PC-9 (cell line): ENCODE measurements at regions not wholly inside any gene's neighbourhood (a gene's known extent, or its start where the extent isn't known, plus 50 kb on each side); places are given as distances from the start of the nearest gene placed in this dataset.

Source experiments
- BruUV-seq: library from RNA; stranded (reverse); fragments of 400-500 nt; replicated peaks from 2 replicates; lab custom pipeline; 2021; lab: Mats Ljungman, UMichigan
- CTCF ChIA-PET: fragments of 300-600 bp; sonication (Branson Sonifier 250); formaldehyde crosslinking; loops from one replicate; lab custom pipeline; 2022; ENCODE audit warnings: antibody characterized with exemption; lab: Charles Lee
- POLR2A ChIA-PET: fragments of 300-600 bp; sonication (Branson Sonifier 250); formaldehyde crosslinking; loops from one replicate; lab custom pipeline; 2022; ENCODE audit warnings: antibody characterized with exemption; ENCODE audit not compliant: unreplicated experiment; lab: Charles Lee
- DNase-seq, 2 experiments: peaks; one replicate each; pipeline versions ENCODE4 v3.0.0 to v3.0.0-alpha.2; 2015 to 2022; ENCODE audit warnings: mixed read lengths in 1 of 2
- H2AFZ ChIP-seq: fragments of 200-600 bp; sonication (generic); 2 replicates; pipeline ENCODE4 v1.8.1; 2017; ENCODE audit warnings: antibody characterized with exemption
- H3F3A ChIP-seq: fragments of 200-600 bp; sonication (generic); 2 replicates; pipeline ENCODE4 v1.8.1; 2017; ENCODE audit warnings: antibody characterized with exemption, mild to moderate bottlenecking, low read depth; ENCODE audit not compliant: insufficient read depth
- H3K27ac ChIP-seq: fragments of 200-600 bp; sonication (generic); 2 replicates; pipeline ENCODE4 v1.6.1; 2016; ENCODE audit warnings: mixed run types
- H3K27me3 ChIP-seq: fragments of 200-600 bp; sonication (generic); 2 replicates; pipeline ENCODE4 v1.6.1; 2016; ENCODE audit warnings: low read depth, mixed run types; ENCODE audit not compliant: insufficient read depth
- H3K36me3 ChIP-seq: fragments of 200-600 bp; sonication (generic); 2 replicates; pipeline ENCODE4 v1.6.1; 2016; ENCODE audit warnings: low read depth, mixed run types
- H3K4me1 ChIP-seq: fragments of 200-600 bp; sonication (generic); replicated peaks from 2 replicates; pipeline ENCODE4 v1.6.1; 2016; ENCODE audit warnings: mixed run types; ENCODE audit not compliant: insufficient read depth
- H3K4me2 ChIP-seq: fragments of 200-600 bp; sonication (generic); 2 replicates; pipeline ENCODE4 v1.6.1; 2017; ENCODE audit warnings: mixed run types
- H3K4me3 ChIP-seq: fragments of 200-600 bp; sonication (generic); 2 replicates; pipeline ENCODE4 v1.6.1; 2016; ENCODE audit warnings: mixed run types
- H3K79me2 ChIP-seq: fragments of 200-600 bp; sonication (generic); 2 replicates; pipeline ENCODE4 v1.6.1; 2017; ENCODE audit warnings: low read depth, mixed run types
- H3K9me2 ChIP-seq: fragments of 200-600 bp; sonication (generic); 2 replicates; pipeline ENCODE4 v1.8.1; 2017; ENCODE audit warnings: mild to moderate bottlenecking; ENCODE audit not compliant: insufficient read depth
- H3K9me3 ChIP-seq: fragments of 200-600 bp; sonication (generic); 2 replicates; pipeline ENCODE4 v1.8.1; 2016; ENCODE audit warnings: low read depth; ENCODE audit not compliant: insufficient read depth
- H4K20me1 ChIP-seq: fragments of 200-600 bp; sonication (generic); 2 replicates; pipeline ENCODE4 v1.8.1; 2017; ENCODE audit not compliant: insufficient read depth
- EZH2 ChIP-seq: fragments of 200-600 bp; sonication (generic); IDR thresholded peaks from 2 replicates; pipeline ENCODE4 v1.8.0; 2017; ENCODE audit warnings: antibody characterized with exemption, low read depth
- intact Hi-C: fragments of 100-400 bp; cut with micrococcal nuclease; formaldehyde crosslinking; loops from one replicate; pipeline ENCODE4 v1.10.0; 2022; ENCODE audit not compliant: unreplicated experiment
- TF ChIP-seq, protein P1 (sequence below): fragments of 200-600 bp; sonication (generic); conservative IDR thresholded peaks from 2 replicates; pipeline ENCODE4 v1.6.1; 2017; ENCODE audit warnings: mixed run types, antibody characterized with exemption, mild to moderate bottlenecking, moderate library complexity

DNA sequence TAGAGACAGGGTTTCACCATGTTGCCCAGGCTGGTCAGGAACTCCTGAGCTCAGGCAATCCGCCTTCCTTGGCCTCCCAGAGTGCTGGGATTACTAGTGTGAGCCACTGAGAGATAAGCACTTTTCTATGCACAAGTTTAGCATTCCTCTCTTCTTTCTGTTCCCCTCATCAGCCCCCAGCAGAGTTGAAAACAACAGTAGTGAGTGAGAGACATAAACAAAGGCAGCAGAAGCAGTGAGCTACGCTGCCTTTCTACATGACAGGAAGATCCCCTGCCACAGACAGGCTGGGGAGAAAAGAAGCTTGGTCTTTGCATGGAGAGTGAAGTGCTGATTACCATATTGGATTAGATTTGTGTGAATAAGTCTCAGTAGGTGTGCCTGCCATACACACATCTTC lies 392.0 kb upstream of the KIRREL3 start:
- Histone ChIP-seq H3K4me1 (no peaks in the 10 kb centered on the region), H3K79me2 (no peaks in the 10 kb centered on the region), H3K4me2 (no peak overlapping the region), H4K20me1 (no peaks in the 10 kb centered on the region), H3K36me3 (no peaks in the 10 kb centered on the region), H3K9me2 (no peaks in the 10 kb centered on the region), H3K27me3 (no peaks in the 10 kb centered on the region), H2AFZ (no peak overlapping the region), H3F3A (no peaks in the 10 kb centered on the region), H3K4me3 (no peak overlapping the region), H3K27ac (no peak overlapping the region), H3K9me3 (no peaks in the 10 kb centered on the region)
- TF ChIP-seq, protein P1, sequence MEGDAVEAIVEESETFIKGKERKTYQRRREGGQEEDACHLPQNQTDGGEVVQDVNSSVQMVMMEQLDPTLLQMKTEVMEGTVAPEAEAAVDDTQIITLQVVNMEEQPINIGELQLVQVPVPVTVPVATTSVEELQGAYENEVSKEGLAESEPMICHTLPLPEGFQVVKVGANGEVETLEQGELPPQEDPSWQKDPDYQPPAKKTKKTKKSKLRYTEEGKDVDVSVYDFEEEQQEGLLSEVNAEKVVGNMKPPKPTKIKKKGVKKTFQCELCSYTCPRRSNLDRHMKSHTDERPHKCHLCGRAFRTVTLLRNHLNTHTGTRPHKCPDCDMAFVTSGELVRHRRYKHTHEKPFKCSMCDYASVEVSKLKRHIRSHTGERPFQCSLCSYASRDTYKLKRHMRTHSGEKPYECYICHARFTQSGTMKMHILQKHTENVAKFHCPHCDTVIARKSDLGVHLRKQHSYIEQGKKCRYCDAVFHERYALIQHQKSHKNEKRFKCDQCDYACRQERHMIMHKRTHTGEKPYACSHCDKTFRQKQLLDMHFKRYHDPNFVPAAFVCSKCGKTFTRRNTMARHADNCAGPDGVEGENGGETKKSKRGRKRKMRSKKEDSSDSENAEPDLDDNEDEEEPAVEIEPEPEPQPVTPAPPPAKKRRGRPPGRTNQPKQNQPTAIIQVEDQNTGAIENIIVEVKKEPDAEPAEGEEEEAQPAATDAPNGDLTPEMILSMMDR = no peak
- BruUV-seq = no TSS peak
- POLR2A ChIA-PET = no interaction called here
- no peak for DNase-seq
- CTCF ChIA-PET = no interaction called here
- intact Hi-C loops = no loop called here

DNA sequence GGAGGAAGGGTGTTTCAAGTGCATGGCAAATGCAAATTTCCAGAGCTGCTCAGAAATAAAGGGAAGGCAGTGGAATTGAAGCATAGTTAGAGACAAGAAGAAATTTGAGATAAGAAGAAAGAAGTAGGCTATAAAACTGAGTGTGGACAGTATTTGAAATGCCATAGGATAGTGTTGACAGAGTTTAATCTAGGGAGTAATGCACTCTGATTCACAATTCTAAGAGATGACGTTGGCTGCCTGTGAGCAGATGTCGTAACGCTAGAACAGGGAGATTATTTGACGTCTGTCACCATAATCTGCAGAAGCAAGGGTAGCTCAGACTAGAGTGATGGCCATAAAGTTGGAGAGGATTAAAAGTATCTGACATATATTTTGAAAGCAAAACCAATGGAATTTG lies 389.9 kb upstream of the KIRREL3 start:
- no TSS peak for BruUV-seq
- ChIA-PET POLR2A (no interaction called here), CTCF (no interaction called here)
- Histone ChIP-seq H3F3A (no peaks in the 10 kb centered on the region), H3K27me3 (no peaks in the 10 kb centered on the region), H3K4me3 (no peak overlapping the region), H4K20me1 (no peaks in the 10 kb centered on the region), H3K36me3 (no peaks in the 10 kb centered on the region), H3K4me1 (no peaks in the 10 kb centered on the region), H3K4me2 (no peak overlapping the region), H3K27ac (no peak overlapping the region), H3K9me3 (no peaks in the 10 kb centered on the region), H2AFZ (no peak overlapping the region), H3K79me2 (no peaks in the 10 kb centered on the region), H3K9me2 (no peaks in the 10 kb centered on the region)
- intact Hi-C loops = no loop called here
- no peak for DNase-seq
- TF ChIP-seq EZH2 = no peak
- TF ChIP-seq, protein P1 = no peak

DNA sequence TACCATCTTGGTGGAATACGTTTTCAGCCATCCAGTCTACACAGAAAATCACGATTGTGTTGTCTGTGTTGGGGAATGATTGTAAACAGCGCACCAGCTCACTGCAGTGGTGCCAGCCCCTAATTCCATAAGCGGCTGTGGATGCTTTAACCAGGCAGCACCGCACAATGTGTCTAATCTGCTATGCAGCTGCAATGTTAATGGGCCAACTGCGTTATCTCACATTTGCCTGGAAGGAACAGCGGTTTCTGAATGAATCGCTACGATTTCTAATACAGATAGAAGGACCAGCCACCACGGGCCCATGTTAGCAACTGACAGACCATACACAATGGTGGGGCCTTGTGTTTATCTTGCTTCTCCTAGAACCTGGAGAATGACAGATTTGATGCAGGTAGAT lies 384.5 kb upstream of the KIRREL3 start:
- intact Hi-C loops = no loop called here
- ChIA-PET CTCF (no interaction called here), POLR2A (no interaction called here)
- Histone ChIP-seq H3F3A (no peaks in the 10 kb centered on the region), H3K27me3 (no peaks in the 10 kb centered on the region), H3K27ac (no peak overlapping the region), H3K4me1 (no peaks in the 10 kb centered on the region), H3K36me3 (no peaks in the 10 kb centered on the region), H2AFZ (no peak overlapping the region), H3K79me2 (no peaks in the 10 kb centered on the region), H3K4me2 (no peak overlapping the region), H3K9me2 (no peaks in the 10 kb centered on the region), H3K4me3 (no peak overlapping the region), H4K20me1 (no peaks in the 10 kb centered on the region), H3K9me3 (no peaks in the 10 kb centered on the region)
- DNase-seq = no peak
- no TSS peak for BruUV-seq
- TF ChIP-seq, protein P1 = no peak
- no peak for TF ChIP-seq EZH2
